ENCODE measurements at regions not wholly inside any gene's neighbourhood (a gene's known extent, or its start where the extent isn't known, plus 50 kb on each side); places are given as distances from the start of the nearest gene placed in this dataset.

GRCh38 chr3:117234331-117234730, 524.8 kb downstream of the TUSC7 start:
- TF ChIP-seq CTCF (IDR thresholded peaks at IDR 0.05): no peak
- TF ChIP-seq POLR2A (IDR thresholded peaks at IDR 0.05): no peak

Measured in Peyer's patch (tissue), 4 donors.